Left ventricle myocardium inferior (tissue), 1 donor: ENCODE measurements at regions not wholly inside any gene's neighbourhood (a gene's known extent, or its start where the extent isn't known, plus 50 kb on each side); places are given as distances from the start of the nearest gene placed in this dataset.

Source experiments
- DNase-seq: peaks from one replicate; pipeline ENCODE4 v3.0.0-alpha.2; 2020
- H3K27ac ChIP-seq: fragments of 200-600 bp; replicated peaks from 2 replicates; pipeline ENCODE4 v1.8.0; 2021
- H3K27me3 ChIP-seq: fragments of 200-600 bp; 2 replicates; pipeline ENCODE4 v1.8.0; 2021; ENCODE audit warnings: low read depth
- H3K36me3 ChIP-seq: fragments of 200-600 bp; 2 replicates; pipeline ENCODE4 v1.8.0; 2021
- H3K4me1 ChIP-seq: fragments of 200-600 bp; 2 replicates; pipeline ENCODE4 v1.8.0; 2021
- H3K4me3 ChIP-seq: fragments of 200-600 bp; 2 replicates; pipeline ENCODE4 v1.8.0; 2021; ENCODE audit warnings: mild to moderate bottlenecking, moderate library complexity
- H3K9me3 ChIP-seq: fragments of 200-600 bp; replicated peaks from 2 replicates; pipeline ENCODE4 v1.8.0; 2021
- intact Hi-C: fragments of 100-400 bp; cut with micrococcal nuclease; formaldehyde crosslinking; loops from one replicate; pipeline ENCODE4 v1.11.0; 2022
- TF ChIP-seq, protein P1 (sequence below): fragments of 200-600 bp; IDR thresholded peaks from 2 replicates; pipeline ENCODE4 v1.8.0; 2021; ENCODE audit warnings: antibody characterized with exemption, mild to moderate bottlenecking, borderline replicate concordance
- donor health status: DM: no; HTN: yes; CAD: no; lungs with severe emphysema.

DNA sequence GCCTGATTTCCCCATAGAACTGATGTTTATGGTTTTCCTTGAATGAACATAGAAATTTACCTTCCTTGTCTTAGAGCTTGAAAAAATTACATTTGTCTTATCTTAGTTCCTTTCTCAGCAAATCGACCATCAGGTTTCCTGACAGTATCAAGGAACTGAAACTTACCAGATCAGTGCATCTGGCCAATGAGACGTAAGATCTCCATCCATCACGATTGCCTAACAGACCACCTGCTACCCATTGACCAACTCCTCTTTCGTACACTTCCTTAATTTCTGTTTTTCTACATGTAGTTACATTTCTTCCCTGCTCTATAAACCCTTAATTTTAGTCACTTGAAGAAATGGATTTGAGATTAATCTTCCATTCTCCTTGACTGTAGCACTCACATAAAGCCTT lies 57.4 kb upstream of the TMPRSS15 start:
- H3K27ac ChIP-seq, result no peak overlapping the region
- H3K9me3 ChIP-seq, result peaks cover 12% of the 10 kb centered on the region
- no peak overlapping the region for H3K4me3 ChIP-seq
- intact Hi-C loops, result no loop called here
- no peaks in the 10 kb centered on the region for H3K4me1 ChIP-seq
- no peak for DNase-seq
- no peaks in the 10 kb centered on the region for H3K27me3 ChIP-seq
- TF ChIP-seq, protein P1, sequence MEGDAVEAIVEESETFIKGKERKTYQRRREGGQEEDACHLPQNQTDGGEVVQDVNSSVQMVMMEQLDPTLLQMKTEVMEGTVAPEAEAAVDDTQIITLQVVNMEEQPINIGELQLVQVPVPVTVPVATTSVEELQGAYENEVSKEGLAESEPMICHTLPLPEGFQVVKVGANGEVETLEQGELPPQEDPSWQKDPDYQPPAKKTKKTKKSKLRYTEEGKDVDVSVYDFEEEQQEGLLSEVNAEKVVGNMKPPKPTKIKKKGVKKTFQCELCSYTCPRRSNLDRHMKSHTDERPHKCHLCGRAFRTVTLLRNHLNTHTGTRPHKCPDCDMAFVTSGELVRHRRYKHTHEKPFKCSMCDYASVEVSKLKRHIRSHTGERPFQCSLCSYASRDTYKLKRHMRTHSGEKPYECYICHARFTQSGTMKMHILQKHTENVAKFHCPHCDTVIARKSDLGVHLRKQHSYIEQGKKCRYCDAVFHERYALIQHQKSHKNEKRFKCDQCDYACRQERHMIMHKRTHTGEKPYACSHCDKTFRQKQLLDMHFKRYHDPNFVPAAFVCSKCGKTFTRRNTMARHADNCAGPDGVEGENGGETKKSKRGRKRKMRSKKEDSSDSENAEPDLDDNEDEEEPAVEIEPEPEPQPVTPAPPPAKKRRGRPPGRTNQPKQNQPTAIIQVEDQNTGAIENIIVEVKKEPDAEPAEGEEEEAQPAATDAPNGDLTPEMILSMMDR, result no peak
- no peaks in the 10 kb centered on the region for H3K36me3 ChIP-seq

DNA sequence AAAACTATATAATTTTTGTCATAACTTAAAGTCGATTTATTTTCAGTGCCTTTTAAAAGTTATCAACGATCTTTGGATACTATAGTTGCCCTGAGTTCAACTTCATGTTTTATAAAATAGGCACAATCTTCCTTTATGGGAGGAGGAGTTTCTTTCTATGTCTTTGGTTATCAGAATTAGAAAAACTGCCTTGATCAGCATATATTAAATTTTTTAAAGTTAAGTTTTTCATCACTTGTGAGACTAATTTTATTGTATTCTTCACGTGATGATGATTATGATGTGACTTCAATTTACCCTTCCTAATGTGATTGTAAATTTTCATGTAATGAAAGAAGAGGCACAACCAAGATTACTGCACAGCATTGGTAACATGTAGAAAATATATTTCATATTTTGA lies 58.2 kb upstream of the TMPRSS15 start:
- H3K4me1 ChIP-seq, result no peaks in the 10 kb centered on the region
- no peak overlapping the region for H3K27ac ChIP-seq
- peaks cover 17% of the 10 kb centered on the region for H3K9me3 ChIP-seq
- TF ChIP-seq, protein P1, result no peak
- DNase-seq, result no peak
- no peaks in the 10 kb centered on the region for H3K36me3 ChIP-seq
- H3K4me3 ChIP-seq, result no peak overlapping the region
- intact Hi-C loops, result no loop called here
- no peaks in the 10 kb centered on the region for H3K27me3 ChIP-seq

DNA sequence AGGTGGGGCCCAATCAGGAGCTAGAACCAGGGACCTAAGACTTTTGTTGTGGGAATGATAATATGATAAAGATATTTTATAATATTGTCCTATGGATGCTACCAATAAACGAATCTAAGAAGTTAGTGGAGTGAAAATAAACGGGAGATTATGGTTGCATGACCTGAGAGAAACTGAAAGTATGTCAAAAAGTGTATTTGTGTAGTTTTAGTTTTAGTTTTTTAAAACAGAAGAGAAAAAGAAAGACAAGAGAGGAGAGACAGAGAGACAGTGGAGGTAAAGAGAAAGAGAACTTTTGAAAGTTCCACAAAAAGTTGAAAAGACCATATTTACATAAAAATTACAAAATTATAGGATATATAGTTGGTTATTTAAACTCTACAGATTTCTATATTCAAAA lies 64.1 kb upstream of the TMPRSS15 start:
- TF ChIP-seq, protein P1, result no peak
- Histone ChIP-seq H3K36me3 (no peaks in the 10 kb centered on the region), H3K9me3 (peaks cover 17% of the 10 kb centered on the region), H3K27me3 (no peaks in the 10 kb centered on the region), H3K27ac (no peak overlapping the region), H3K4me3 (no peak overlapping the region), H3K4me1 (no peaks in the 10 kb centered on the region)
- DNase-seq, result no peak
- intact Hi-C loops, result no loop called here

- TF ChIP-seq, protein P1, result no peak
Observed at GRCh38 chr21:18468790-18469189, 65.2 kb upstream of the TMPRSS15 start.

GRCh38 chr21:18476639-18477038 lies 73.1 kb upstream of the TMPRSS15 start:
- no peaks in the 10 kb centered on the region for H3K36me3 ChIP-seq
- no peak for DNase-seq
- peaks cover 11% of the 10 kb centered on the region for H3K9me3 ChIP-seq
- H3K27ac ChIP-seq, result no peak overlapping the region
- no peaks in the 10 kb centered on the region for H3K27me3 ChIP-seq
- H3K4me1 ChIP-seq, result no peaks in the 10 kb centered on the region
- no peak overlapping the region for H3K4me3 ChIP-seq
- intact Hi-C loops, result no loop called here
- TF ChIP-seq, protein P1, result no peak

More at GRCh38 chr21:18468790-18469189, 65.2 kb upstream of the TMPRSS15 start:
- intact Hi-C loops, result no loop called here
- no peak overlapping the region for H3K4me3 ChIP-seq
- no peaks in the 10 kb centered on the region for H3K36me3 ChIP-seq
- no peaks in the 10 kb centered on the region for H3K27me3 ChIP-seq
- no peak overlapping the region for H3K27ac ChIP-seq
- no peak for DNase-seq
- peaks cover 15% of the 10 kb centered on the region for H3K9me3 ChIP-seq
- no peaks in the 10 kb centered on the region for H3K4me1 ChIP-seq

DNA sequence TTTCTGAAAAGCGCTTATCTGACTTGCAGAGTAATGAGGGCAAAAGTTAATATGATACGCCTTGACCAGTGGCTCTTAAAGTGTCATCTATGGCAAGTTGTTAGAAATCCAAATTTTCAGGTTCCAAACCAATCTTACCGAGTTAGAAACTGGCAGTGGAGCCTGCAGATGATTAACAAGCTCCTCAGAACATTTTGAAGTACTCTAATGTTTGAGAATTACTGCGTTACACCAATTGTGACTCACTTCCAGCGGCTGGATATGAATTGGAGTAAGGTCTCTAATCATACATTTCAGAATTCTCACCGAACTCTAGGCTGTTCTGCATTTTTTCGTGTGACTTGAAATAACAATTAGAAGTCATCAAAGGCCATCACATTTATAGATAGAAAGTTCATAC lies 73.5 kb upstream of the TMPRSS15 start:
- H3K4me3 ChIP-seq, result no peak overlapping the region
- peaks cover 11% of the 10 kb centered on the region for H3K9me3 ChIP-seq
- no peak overlapping the region for H3K27ac ChIP-seq
- H3K27me3 ChIP-seq, result no peaks in the 10 kb centered on the region
- TF ChIP-seq, protein P1, result no peak
- no peaks in the 10 kb centered on the region for H3K4me1 ChIP-seq
- no peaks in the 10 kb centered on the region for H3K36me3 ChIP-seq
- no peak for DNase-seq
- intact Hi-C loops, result no loop called here
